ENCODE measurements at regions not wholly inside any gene's neighbourhood (a gene's known extent, or its start where the extent isn't known, plus 50 kb on each side); places are given as distances from the start of the nearest gene placed in this dataset.

DNA sequence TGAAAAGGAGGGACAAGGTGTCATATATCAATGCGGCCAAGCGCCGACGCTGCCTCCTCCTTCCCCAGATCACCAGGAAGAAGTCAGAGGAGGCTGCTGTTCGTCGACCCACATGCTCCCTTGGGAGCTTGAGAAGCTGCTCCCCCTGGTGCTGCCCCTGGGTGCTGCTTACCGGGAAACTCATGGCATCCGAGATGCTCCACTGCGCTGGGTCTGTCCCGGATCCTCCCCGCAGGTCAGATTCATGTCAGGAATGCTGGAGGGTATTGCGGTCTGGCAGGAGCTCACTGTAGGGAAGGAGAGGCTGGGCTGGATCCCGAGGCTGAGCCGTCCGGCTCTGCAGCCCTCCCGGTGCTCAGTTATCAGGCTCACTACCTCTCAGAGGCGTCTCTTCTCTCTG, 123.7 kb upstream of the FAM20C start:
- no peak for TF ChIP-seq CTCF (IDR thresholded peaks at IDR 0.05)
- no peak for TF ChIP-seq POLR2A (IDR thresholded peaks at IDR 0.05)

Measured in thyroid gland (tissue), 4 donors.